ENCODE measurements at regions not wholly inside any gene's neighbourhood (a gene's known extent, or its start where the extent isn't known, plus 50 kb on each side); places are given as distances from the start of the nearest gene placed in this dataset.

- DNase-seq (ENCODE audit: low read depth), result no peak
Measured at GRCh38 chr16:6932871-6933385, 399.7 kb upstream of the RBFOX1 start.

GRCh38 chr16:6929868-6930267 lies 402.8 kb upstream of the RBFOX1 start:
- DNase-seq (ENCODE audit: low read depth), result no peak

- DNase-seq (ENCODE audit: low read depth), result no peak
Measured at GRCh38 chr16:6926762-6927161, 405.9 kb upstream of the RBFOX1 start.

GRCh38 chr16:6926341-6926740 lies 406.3 kb upstream of the RBFOX1 start:
- no peak for DNase-seq (ENCODE audit: low read depth)

- DNase-seq (ENCODE audit: low read depth), result no peak
Measured at GRCh38 chr16:6918646-6919045, 414.0 kb upstream of the RBFOX1 start.

- no peak for DNase-seq (ENCODE audit: low read depth)
Measured at GRCh38 chr16:6916946-6917345, 415.7 kb upstream of the RBFOX1 start.

- DNase-seq (ENCODE audit: low read depth), result no peak
Measured at GRCh38 chr16:6913566-6913965, 419.1 kb upstream of the RBFOX1 start.

GRCh38 chr16:6910301-6910700 lies 422.3 kb upstream of the RBFOX1 start:
- DNase-seq (ENCODE audit: low read depth), result no peak

GRCh38 chr16:6905601-6906000 lies 427.0 kb upstream of the RBFOX1 start:
- DNase-seq (ENCODE audit: low read depth), result no peak

GRCh38 chr16:6903671-6904070 lies 429.0 kb upstream of the RBFOX1 start:
- no peak for DNase-seq (ENCODE audit: low read depth)

- no peak for DNase-seq (ENCODE audit: low read depth)
Measured at GRCh38 chr16:6898896-6899295, 433.7 kb upstream of the RBFOX1 start.

- no peak for DNase-seq (ENCODE audit: low read depth)
Measured at GRCh38 chr16:6897876-6898485, 434.7 kb upstream of the RBFOX1 start.

GRCh38 chr16:6892966-6893365 lies 439.7 kb upstream of the RBFOX1 start:
- DNase-seq (ENCODE audit: low read depth), result no peak

GRCh38 chr16:6891496-6891895 lies 441.1 kb upstream of the RBFOX1 start:
- no peak for DNase-seq (ENCODE audit: low read depth)

- DNase-seq (ENCODE audit: low read depth), result no peak
Measured at GRCh38 chr16:6888531-6888930, 444.1 kb upstream of the RBFOX1 start.

GRCh38 chr16:6884002-6884401 lies 448.6 kb upstream of the RBFOX1 start:
- no peak for DNase-seq (ENCODE audit: low read depth)

GRCh38 chr16:6880263-6880662 lies 452.4 kb upstream of the RBFOX1 start:
- no peak for DNase-seq (ENCODE audit: low read depth)

GRCh38 chr16:6864671-6865070 lies 468.0 kb upstream of the RBFOX1 start:
- no peak for DNase-seq (ENCODE audit: low read depth)

GRCh38 chr16:6864244-6864643 lies 468.4 kb upstream of the RBFOX1 start:
- no peak for DNase-seq (ENCODE audit: low read depth)

GRCh38 chr16:6863135-6863534 lies 469.5 kb upstream of the RBFOX1 start:
- no peak for DNase-seq (ENCODE audit: low read depth)

- no peak for DNase-seq (ENCODE audit: low read depth)
Measured at GRCh38 chr16:6861815-6862477, 470.7 kb upstream of the RBFOX1 start.

GRCh38 chr16:6861135-6861814 lies 471.4 kb upstream of the RBFOX1 start:
- no peak for DNase-seq (ENCODE audit: low read depth)

- DNase-seq (ENCODE audit: low read depth), result no peak
Measured at GRCh38 chr16:6857575-6857974, 475.1 kb upstream of the RBFOX1 start.

Measured in activated T-helper 9 cell treated with anti-CD3 and anti-CD28 coated beads, Interleukin-2, amount 50 U/mL, for 16 hours (primary cell).